Activated CD4-positive, alpha-beta T cell treated with anti-CD3 and anti-CD28 coated beads, Interleukin-2, amount 10 ng/mL, durations not matched to agents 7 days and 5 days (primary cell): ENCODE measurements at regions not wholly inside any gene's neighbourhood (a gene's known extent, or its start where the extent isn't known, plus 50 kb on each side); places are given as distances from the start of the nearest gene placed in this dataset.
"Not testable (repeated sequence)": the region's sequence is repeated elsewhere in the genome, so short reads cannot be mapped to it uniquely, and the experiment has no call there.

Source experiments
- CTCF ChIA-PET: fragments of 350-600 bp; sonication (Branson Sonifier 250); formaldehyde crosslinking; loops from one replicate; lab custom pipeline; 2021; ENCODE audit warnings: antibody characterized with exemption; lab: Charles Lee
- POLR2A ChIA-PET: fragments of 350-600 bp; sonication (Branson Sonifier 250); formaldehyde crosslinking; loops from one replicate; lab custom pipeline; 2021; ENCODE audit warnings: antibody characterized with exemption; lab: Charles Lee
- DNase-seq: peaks from one replicate; pipeline ENCODE4 v3.0.0-alpha.2; 2020
- H3K27ac Mint-ChIP-seq: one replicate; pipeline ENCODE4 v1.8.0; 2021; ENCODE audit warnings: mild to moderate bottlenecking, moderate library complexity, mixed read lengths
- H3K27me3 Mint-ChIP-seq: one replicate; pipeline ENCODE4 v1.8.0; 2021; ENCODE audit warnings: mixed read lengths
- H3K36me3 Mint-ChIP-seq: one replicate; pipeline ENCODE4 v1.8.0; 2021; ENCODE audit warnings: low read depth, mixed read lengths
- H3K4me1 Mint-ChIP-seq: one replicate; pipeline ENCODE4 v1.8.0; 2021; ENCODE audit warnings: mixed read lengths
- H3K4me3 Mint-ChIP-seq: one replicate; pipeline ENCODE4 v1.8.0; 2021; ENCODE audit warnings: mild to moderate bottlenecking, moderate library complexity, mixed read lengths
- H3K9me3 Mint-ChIP-seq: one replicate; pipeline ENCODE4 v1.8.0; 2021; ENCODE audit warnings: mixed read lengths

DNA sequence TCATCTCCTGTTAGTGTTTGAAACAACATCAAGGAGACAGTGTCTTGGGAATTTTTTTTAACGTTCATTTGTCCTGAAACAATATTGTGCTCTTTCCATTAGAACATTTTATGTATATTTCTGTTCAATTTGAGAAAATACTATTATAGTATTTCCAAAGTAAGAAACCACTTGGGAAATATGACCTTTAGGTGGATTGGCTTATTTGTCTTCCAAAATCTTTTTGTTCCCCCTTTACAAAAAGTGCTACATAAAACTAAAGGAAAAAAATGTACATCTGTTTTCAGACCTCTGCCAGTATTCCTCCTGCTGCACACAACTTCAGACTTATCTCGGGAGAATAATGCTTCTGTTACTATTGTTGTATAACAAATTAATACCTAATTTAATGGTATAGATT is 165.9 kb upstream of the AGTR1 start:
- Mint-ChIP-seq H3K27ac (no peak overlapping the region), H3K4me1 (no peaks in the 10 kb centered on the region), H3K9me3 (no peaks in the 10 kb centered on the region), H3K4me3 (no peak overlapping the region), H3K36me3 (no peaks in the 10 kb centered on the region), H3K27me3 (no peaks in the 10 kb centered on the region)
- no peak for DNase-seq
- CTCF ChIA-PET: no interaction called here
- POLR2A ChIA-PET: no interaction called here

DNA sequence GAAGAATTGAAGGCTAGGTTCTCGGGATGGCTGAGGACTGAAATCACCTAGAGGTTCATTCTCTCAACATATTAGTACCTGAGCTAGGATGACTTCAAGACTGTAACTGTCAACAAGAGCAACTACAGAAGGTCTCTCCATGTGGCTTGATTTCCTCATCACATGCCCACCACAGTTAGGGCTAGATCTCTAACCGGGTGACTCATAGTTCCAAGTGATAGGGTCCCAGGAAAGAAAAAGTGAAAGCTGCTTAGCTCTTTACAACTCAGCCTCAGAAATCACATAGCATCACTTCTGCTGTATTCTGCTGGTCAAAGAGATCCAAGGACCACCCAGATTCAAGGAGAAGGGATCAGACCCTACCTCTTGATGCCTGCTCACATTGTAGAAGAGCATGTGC is 165.4 kb upstream of the AGTR1 start:
- Mint-ChIP-seq H3K4me3 (no peak overlapping the region), H3K4me1 (no peaks in the 10 kb centered on the region), H3K36me3 (no peaks in the 10 kb centered on the region), H3K27ac (no peak overlapping the region), H3K9me3 (no peaks in the 10 kb centered on the region), H3K27me3 (no peaks in the 10 kb centered on the region)
- ChIA-PET CTCF (no interaction called here), POLR2A (no interaction called here)
- DNase-seq: no peak

DNA sequence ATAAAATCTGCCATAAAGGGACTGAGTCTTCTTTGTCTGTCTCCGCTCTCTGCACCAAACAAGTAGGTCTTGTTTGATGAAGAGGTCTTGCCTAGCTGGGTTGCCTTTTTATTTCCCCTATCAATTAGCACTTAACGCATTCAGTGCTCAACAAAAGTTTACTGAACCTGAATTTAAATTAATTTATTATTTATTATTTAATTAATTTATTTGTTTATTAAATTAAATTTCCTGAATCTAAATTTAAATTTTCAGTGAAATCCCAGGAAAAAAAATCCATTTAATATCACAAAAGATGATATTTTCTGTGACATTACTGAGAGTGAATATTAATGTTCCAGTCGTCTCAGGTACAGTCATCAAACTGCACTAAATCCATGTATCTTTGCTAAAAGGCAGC is 164.9 kb upstream of the AGTR1 start:
- H3K27ac Mint-ChIP-seq: no peak overlapping the region
- no peaks in the 10 kb centered on the region for H3K4me1 Mint-ChIP-seq
- no peaks in the 10 kb centered on the region for H3K27me3 Mint-ChIP-seq
- CTCF ChIA-PET: no interaction called here
- no peak for DNase-seq
- POLR2A ChIA-PET: no interaction called here
- no peaks in the 10 kb centered on the region for H3K36me3 Mint-ChIP-seq
- no peak overlapping the region for H3K4me3 Mint-ChIP-seq
- no peaks in the 10 kb centered on the region for H3K9me3 Mint-ChIP-seq

DNA sequence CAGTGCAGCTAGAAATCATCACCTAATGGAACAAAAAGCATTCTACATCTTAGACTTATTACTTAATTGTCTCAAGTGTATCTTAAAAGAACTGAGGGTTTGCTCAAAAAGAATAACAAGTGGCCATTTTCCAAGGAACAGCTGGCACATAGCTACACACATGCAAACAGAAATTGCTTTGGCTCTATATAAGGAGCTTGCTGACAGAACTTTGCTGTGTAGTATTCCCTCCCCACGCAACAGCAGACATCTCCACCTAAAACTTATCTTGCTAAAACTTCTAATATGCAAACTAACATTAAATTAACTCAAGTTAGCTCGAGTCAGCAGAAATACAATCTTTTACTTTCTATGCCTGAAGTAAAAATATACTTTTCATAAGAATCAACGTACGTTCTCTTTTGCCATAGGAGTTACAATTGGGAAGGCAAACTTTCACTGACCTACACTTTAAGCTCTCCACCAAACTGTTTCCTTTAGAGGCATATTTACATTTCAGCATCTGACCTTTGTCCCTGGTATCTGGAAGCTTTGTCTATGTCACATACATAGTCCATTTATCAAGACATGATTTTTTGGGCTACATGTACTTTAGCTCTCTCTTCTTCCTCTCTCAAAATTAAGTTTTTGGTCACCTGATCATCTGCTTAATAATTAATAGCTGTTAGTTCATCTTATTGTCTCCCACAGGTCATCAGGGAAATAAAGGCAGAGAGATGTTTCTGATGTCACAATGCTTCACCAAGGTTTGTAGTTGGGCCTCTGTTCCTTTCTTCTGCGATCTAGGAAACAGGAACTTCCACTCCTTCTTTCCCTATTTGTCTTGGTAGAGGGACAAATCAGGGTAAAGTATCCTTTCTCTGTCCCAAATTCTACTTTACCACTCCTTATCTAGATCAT is 163.4 kb upstream of the AGTR1 start:
- POLR2A ChIA-PET: no interaction called here
- no peaks in the 10 kb centered on the region for H3K4me1 Mint-ChIP-seq
- H3K27ac Mint-ChIP-seq: no peak overlapping the region
- CTCF ChIA-PET: no interaction called here
- no peaks in the 10 kb centered on the region for H3K27me3 Mint-ChIP-seq
- H3K4me3 Mint-ChIP-seq: no peak overlapping the region
- H3K9me3 Mint-ChIP-seq: no peaks in the 10 kb centered on the region
- DNase-seq: no peak
- no peaks in the 10 kb centered on the region for H3K36me3 Mint-ChIP-seq

DNA sequence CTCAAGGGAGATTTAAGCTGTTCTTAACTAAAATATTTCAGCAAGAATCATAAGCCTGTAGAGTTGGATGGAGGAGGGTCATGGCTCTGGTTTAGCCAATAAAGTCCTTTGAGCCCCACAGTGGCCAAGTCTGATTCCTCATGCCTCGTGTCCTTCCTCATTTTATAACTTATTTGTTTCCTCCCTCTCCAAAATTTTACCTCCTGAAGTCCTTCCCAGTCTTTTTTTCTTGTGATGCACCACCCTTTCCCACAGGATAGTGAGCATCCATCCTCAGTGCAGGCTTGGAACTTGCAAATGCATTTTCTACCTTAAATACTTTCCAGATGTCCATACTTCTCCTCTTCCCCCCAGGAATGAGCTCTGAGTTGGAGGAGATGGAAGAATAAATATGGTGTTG is 162.7 kb upstream of the AGTR1 start:
- ChIA-PET POLR2A (no interaction called here), CTCF (no interaction called here)
- Mint-ChIP-seq H3K9me3 (no peaks in the 10 kb centered on the region), H3K27ac (no peak overlapping the region), H3K36me3 (no peaks in the 10 kb centered on the region), H3K27me3 (no peaks in the 10 kb centered on the region), H3K4me3 (no peak overlapping the region), H3K4me1 (no peaks in the 10 kb centered on the region)
- no peak for DNase-seq

DNA sequence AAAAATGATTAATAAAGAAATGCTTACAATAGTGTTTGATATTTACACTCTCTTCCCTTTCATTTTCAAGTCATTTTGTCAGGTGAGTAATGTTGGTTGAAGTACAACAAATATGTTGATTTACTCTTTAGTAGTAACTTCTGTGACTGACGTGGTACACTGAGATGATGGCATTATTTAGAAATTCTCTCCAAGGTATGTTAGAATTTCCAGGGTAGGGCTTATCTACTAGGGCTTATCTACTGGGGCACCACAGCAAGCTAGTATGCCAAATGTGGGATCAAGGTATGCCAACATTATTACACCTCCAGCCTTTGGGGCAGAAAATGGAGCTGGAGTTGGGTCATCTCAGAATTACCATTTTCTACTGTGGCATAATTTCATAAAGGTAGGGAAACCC is 157.4 kb upstream of the AGTR1 start:
- no peak overlapping the region for H3K4me3 Mint-ChIP-seq
- peaks cover 3% of the 10 kb centered on the region for H3K9me3 Mint-ChIP-seq
- H3K27ac Mint-ChIP-seq: no peak overlapping the region
- H3K27me3 Mint-ChIP-seq: no peaks in the 10 kb centered on the region
- H3K36me3 Mint-ChIP-seq: no peaks in the 10 kb centered on the region
- POLR2A ChIA-PET: no interaction called here
- DNase-seq: no peak
- CTCF ChIA-PET: no interaction called here
- no peaks in the 10 kb centered on the region for H3K4me1 Mint-ChIP-seq

DNA sequence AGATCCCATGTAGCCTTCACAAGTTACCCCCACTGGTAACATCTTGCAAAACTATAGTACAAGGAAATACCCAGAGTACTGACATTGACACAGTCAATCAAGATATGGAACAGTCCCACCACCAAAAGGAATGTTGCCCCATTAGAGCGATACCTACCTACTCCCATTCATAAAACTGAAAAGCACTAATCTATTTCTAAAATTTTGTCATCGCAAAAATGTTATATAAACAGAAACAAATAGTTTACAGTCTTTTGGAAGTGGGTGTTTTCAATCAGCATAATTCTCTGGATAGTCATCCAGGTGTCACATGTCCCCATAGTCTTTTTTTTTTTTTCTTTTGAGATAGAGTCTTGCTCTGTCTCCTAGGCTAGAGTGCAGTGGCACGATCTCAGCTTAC is 156.9 kb upstream of the AGTR1 start:
- ChIA-PET CTCF (no interaction called here), POLR2A (no interaction called here)
- H3K27ac Mint-ChIP-seq: no peak overlapping the region
- no peak for DNase-seq
- H3K9me3 Mint-ChIP-seq: peaks cover 3% of the 10 kb centered on the region
- no peaks in the 10 kb centered on the region for H3K27me3 Mint-ChIP-seq
- no peak overlapping the region for H3K4me3 Mint-ChIP-seq
- no peaks in the 10 kb centered on the region for H3K4me1 Mint-ChIP-seq
- no peaks in the 10 kb centered on the region for H3K36me3 Mint-ChIP-seq

DNA sequence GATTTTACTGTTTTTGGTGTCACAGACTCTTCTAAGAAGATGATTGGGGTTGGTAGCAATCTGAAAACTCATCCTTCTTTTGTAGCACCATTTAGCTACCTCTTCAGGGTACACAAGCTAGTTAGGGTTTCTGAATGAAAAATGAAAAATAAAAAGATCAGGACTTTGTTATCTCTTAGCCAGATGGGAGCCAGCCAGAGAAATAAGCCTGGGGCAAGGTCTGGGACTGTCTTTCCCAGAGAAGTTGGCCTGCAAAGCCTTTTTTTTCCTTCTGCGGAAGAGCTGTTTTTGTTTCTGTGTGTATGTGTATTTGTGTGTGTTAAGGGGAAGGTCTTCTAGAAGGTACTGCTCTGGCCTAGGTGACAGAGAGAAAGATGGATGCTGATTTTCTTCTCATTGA is 150.7 kb upstream of the AGTR1 start:
- H3K4me1 Mint-ChIP-seq: no peaks in the 10 kb centered on the region
- no peaks in the 10 kb centered on the region for H3K9me3 Mint-ChIP-seq
- ChIA-PET CTCF (no interaction called here), POLR2A (no interaction called here)
- H3K27ac Mint-ChIP-seq: no peak overlapping the region
- H3K27me3 Mint-ChIP-seq: no peaks in the 10 kb centered on the region
- H3K36me3 Mint-ChIP-seq: no peaks in the 10 kb centered on the region
- no peak for DNase-seq
- no peak overlapping the region for H3K4me3 Mint-ChIP-seq

DNA sequence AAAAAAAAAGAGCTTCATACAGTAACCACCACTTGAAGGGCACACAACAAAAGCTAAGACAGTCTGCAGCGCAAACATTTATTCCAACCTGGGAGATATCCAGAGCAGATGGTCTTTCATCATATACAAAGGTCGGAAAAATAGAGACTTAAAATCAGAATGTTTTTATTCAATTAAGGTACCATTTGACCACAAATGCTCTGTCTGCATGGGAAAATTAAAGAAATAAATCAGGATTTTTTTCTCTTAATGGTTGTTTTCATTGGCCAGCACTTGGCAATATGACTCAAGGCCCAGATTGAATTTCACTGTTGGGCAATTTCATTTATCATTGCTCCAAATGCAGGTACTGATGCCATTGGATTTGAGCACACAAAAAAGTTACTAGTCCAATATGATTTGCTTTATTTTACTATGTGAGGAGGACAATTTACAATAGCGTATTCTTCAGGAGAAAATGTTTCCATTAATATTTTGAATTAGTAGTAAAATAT is 145.9 kb upstream of the AGTR1 start:
- CTCF ChIA-PET: no interaction called here

DNA sequence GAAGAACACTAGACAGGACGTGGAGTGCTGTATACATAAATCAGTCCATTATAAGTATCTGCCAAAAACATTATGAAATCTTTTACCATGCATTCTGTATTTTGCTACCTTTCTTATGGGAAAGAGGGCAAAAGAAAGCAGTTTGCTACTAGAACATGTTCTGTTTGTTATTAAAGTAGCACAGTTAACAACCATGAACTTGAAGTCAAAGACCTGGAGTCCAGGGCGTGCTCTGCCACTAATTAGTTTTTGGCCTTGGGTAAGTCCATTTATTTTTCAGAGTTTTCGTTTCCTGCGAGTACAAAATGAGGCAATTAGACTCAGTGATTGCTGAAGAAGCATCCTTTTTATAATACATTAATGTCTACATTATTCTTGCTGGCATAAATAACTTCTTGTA is 143.3 kb upstream of the AGTR1 start:
- ChIA-PET CTCF (no interaction called here), POLR2A (no interaction called here)
- DNase-seq: no peak
- no peaks in the 10 kb centered on the region for H3K4me1 Mint-ChIP-seq
- H3K9me3 Mint-ChIP-seq: no peaks in the 10 kb centered on the region
- no peak overlapping the region for H3K27ac Mint-ChIP-seq
- no peaks in the 10 kb centered on the region for H3K36me3 Mint-ChIP-seq
- H3K27me3 Mint-ChIP-seq: no peaks in the 10 kb centered on the region
- H3K4me3 Mint-ChIP-seq: no peak overlapping the region

More for the DNA sequence above, 145.9 kb upstream of the AGTR1 start:
- Mint-ChIP-seq H3K4me3 (no peak overlapping the region), H3K36me3 (no peaks in the 10 kb centered on the region), H3K4me1 (no peaks in the 10 kb centered on the region), H3K27me3 (no peaks in the 10 kb centered on the region), H3K27ac (no peak overlapping the region), H3K9me3 (no peaks in the 10 kb centered on the region)
- POLR2A ChIA-PET: no interaction called here
- no peak for DNase-seq

DNA sequence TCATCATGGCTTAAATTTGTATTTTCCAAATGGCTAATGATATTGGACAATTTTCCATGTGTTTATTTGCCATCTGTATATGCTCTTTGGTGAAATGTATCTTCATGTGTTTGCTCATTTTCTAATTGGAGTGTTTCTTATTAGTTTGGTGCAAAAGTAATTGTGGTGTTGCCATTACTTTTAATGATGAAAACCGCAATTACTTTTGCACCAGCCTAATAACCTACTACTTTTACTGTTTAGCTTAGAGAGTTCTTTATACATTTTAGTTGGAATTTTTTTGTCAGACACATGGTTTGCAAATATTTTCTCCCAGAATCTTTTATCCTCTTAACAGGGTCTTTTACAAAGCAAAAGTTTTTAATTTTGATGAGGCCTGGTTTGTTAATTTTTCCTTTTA is 141.0 kb upstream of the AGTR1 start:
- ChIA-PET POLR2A (no interaction called here), CTCF (no interaction called here)
- Mint-ChIP-seq H3K4me3 (no peak overlapping the region), H3K27me3 (no peaks in the 10 kb centered on the region), H3K36me3 (no peaks in the 10 kb centered on the region), H3K27ac (no peak overlapping the region), H3K4me1 (no peaks in the 10 kb centered on the region), H3K9me3 (no peaks in the 10 kb centered on the region)
- DNase-seq: no peak

DNA sequence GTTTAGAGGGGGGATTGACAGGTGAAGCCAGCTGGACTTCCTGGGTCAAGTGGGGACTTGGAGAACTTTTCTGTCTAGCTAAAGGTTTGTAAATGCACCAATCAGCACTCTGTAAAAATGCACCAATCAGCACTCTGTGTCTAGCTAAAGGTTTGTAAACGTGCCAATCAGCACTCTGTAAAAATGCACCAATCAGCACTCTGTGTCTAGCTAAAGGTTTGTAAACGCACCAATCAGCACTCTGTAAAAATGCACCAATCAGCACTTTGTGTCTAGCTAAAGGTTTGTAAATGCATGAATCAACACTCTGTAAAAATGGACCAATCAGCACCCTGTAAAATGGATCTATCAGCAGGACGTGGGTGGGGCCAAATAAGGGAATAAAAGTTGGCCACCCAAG is 120.1 kb upstream of the AGTR1 start:
- H3K4me1 Mint-ChIP-seq, H3K36me3 Mint-ChIP-seq, CTCF ChIA-PET, DNase-seq, H3K4me3 Mint-ChIP-seq, H3K9me3 Mint-ChIP-seq, H3K27me3 Mint-ChIP-seq, H3K27ac Mint-ChIP-seq: not testable (repeated sequence)
- POLR2A ChIA-PET: interaction anchor here (0.6 kb wide), 1 partner anchor 145 kb away, joined by 3 read pairs; no protein-coding TSS in a partner anchor

DNA sequence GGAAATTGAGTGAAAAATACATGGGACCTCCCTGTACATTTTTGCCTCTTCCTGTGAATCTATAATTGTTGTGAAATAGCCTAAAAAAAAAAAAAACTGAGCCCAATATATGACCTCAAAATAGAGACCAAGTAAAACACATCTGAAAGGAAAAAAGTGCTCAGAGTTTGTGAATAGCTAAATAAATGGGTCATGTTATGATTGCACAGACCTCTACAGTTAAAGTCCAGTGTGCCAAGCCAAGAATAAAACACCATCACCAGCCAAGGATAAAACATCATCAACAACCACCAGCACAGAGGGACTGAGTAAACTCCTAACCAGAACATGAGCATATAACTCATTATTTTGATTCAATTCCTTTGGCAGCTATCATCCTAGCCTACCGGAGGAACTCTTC is 115.6 kb upstream of the AGTR1 start:
- POLR2A ChIA-PET: no interaction called here
- CTCF ChIA-PET: no interaction called here

DNA sequence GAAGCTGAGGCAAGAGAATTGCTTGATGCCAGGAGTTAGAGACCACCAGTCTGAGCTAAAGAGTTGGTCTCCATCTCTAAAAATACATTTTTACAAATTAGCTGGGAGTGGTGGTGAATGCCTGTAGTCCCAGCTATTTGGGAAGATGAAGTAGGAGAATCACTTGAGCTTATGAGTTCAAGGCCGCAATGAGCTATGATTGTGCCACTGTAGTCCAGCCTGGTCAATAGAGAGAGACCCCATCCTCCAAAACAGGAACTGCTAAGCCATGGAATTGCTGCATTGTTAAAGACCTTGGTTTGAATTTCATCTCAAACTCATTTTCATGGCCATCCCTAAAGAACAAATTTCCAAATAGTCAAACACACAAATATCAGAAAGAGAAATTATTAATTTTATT is 113.9 kb upstream of the AGTR1 start:
- ChIA-PET CTCF (no interaction called here), POLR2A (no interaction called here)
- Mint-ChIP-seq H3K27ac (no peak overlapping the region), H3K9me3 (no peaks in the 10 kb centered on the region), H3K36me3 (no peaks in the 10 kb centered on the region), H3K4me3 (no peak overlapping the region), H3K27me3 (no peaks in the 10 kb centered on the region), H3K4me1 (no peaks in the 10 kb centered on the region)
- DNase-seq: no peak

More for the DNA sequence above, 115.6 kb upstream of the AGTR1 start:
- Mint-ChIP-seq H3K36me3 (no peaks in the 10 kb centered on the region), H3K27ac (no peak overlapping the region), H3K27me3 (no peaks in the 10 kb centered on the region), H3K4me3 (no peak overlapping the region), H3K9me3 (no peaks in the 10 kb centered on the region), H3K4me1 (no peaks in the 10 kb centered on the region)
- DNase-seq: no peak
